ENCODE measurements at regions not wholly inside any gene's neighbourhood (a gene's known extent, or its start where the extent isn't known, plus 50 kb on each side); places are given as distances from the start of the nearest gene placed in this dataset.
A peak's percentile ranks its signal among the peaks of the same experiment; 100 is the strongest.
"Not testable (repeated sequence)": the region's sequence is repeated elsewhere in the genome, so short reads cannot be mapped to it uniquely, and the experiment has no call there.

- no peaks in the 10 kb centered on the region for H3K36me3 ChIP-seq (ENCODE audit: control insufficient read depth in 3 of 3, insufficient read depth in 3 of 3, low read length in 3 of 3)
- peak overlapping the region; percentile 42 for H3K27ac ChIP-seq (ENCODE audit: low read depth, low read length)
- no peak overlapping the region for H3K9ac ChIP-seq (ENCODE audit: low read depth in 1 of 3, low read length in 3 of 3)
- H3K9me3 ChIP-seq (ENCODE audit: control insufficient read depth in 3 of 3, low read length in 3 of 3) = no peaks in the 10 kb centered on the region
- no peaks in the 10 kb centered on the region for H3K27me3 ChIP-seq (ENCODE audit: control insufficient read depth in 3 of 3, insufficient read depth in 3 of 3, low read length in 3 of 3)
- peaks cover 0 to 16% (median 12%) of the 10 kb centered on the region in 3 donors for H3K4me1 ChIP-seq (ENCODE audit: control insufficient read depth in 3 of 3, insufficient read depth in 3 of 3, low read length in 3 of 3)
- H3K4me3 ChIP-seq (ENCODE audit: low read length in 3 of 3) = no peak overlapping the region
Measured at GRCh38 chr13:50393628-50394027, 378.4 kb downstream of the KCNRG start.

GRCh38 chr13:50396001-50396400 lies 380.8 kb downstream of the KCNRG start:
- H3K9ac ChIP-seq (ENCODE audit: low read depth in 1 of 3, low read length in 3 of 3) = no peak overlapping the region

GRCh38 chr13:50396618-50397017 lies 381.4 kb downstream of the KCNRG start:
- not testable (repeated sequence) for H3K27me3 ChIP-seq (ENCODE audit: control insufficient read depth in 3 of 3, insufficient read depth in 3 of 3, low read length in 3 of 3); H3K27ac ChIP-seq (ENCODE audit: low read depth, low read length); H3K9ac ChIP-seq (ENCODE audit: low read depth in 1 of 3, low read length in 3 of 3); H3K9me3 ChIP-seq (ENCODE audit: control insufficient read depth in 3 of 3, low read length in 3 of 3); H3K36me3 ChIP-seq (ENCODE audit: control insufficient read depth in 3 of 3, insufficient read depth in 3 of 3, low read length in 3 of 3); H3K4me3 ChIP-seq (ENCODE audit: low read length in 3 of 3)
- peaks cover 7 to 28% (median 20%) of the 10 kb centered on the region in 3 donors for H3K4me1 ChIP-seq (ENCODE audit: control insufficient read depth in 3 of 3, insufficient read depth in 3 of 3, low read length in 3 of 3)

More at GRCh38 chr13:50396001-50396400, 380.8 kb downstream of the KCNRG start:
- Histone ChIP-seq H3K27me3 (ENCODE audit: control insufficient read depth in 3 of 3, insufficient read depth in 3 of 3, low read length in 3 of 3) (no peaks in the 10 kb centered on the region), H3K4me1 (ENCODE audit: control insufficient read depth in 3 of 3, insufficient read depth in 3 of 3, low read length in 3 of 3) (peaks cover 7 to 22% (median 20%) of the 10 kb centered on the region in 3 donors), H3K27ac (ENCODE audit: low read depth, low read length) (no peak overlapping the region), H3K36me3 (ENCODE audit: control insufficient read depth in 3 of 3, insufficient read depth in 3 of 3, low read length in 3 of 3) (no peaks in the 10 kb centered on the region), H3K9me3 (ENCODE audit: control insufficient read depth in 3 of 3, low read length in 3 of 3) (no peaks in the 10 kb centered on the region), H3K4me3 (ENCODE audit: low read length in 3 of 3) (no peak overlapping the region)

GRCh38 chr13:50400035-50400726 lies 384.9 kb downstream of the KCNRG start:
- peaks cover 12 to 27% (median 12%) of the 10 kb centered on the region in 3 donors for H3K4me1 ChIP-seq (ENCODE audit: control insufficient read depth in 3 of 3, insufficient read depth in 3 of 3, low read length in 3 of 3)
- no peaks in the 10 kb centered on the region for H3K36me3 ChIP-seq (ENCODE audit: control insufficient read depth in 3 of 3, insufficient read depth in 3 of 3, low read length in 3 of 3)
- H3K9me3 ChIP-seq (ENCODE audit: control insufficient read depth in 3 of 3, low read length in 3 of 3) = no peaks in the 10 kb centered on the region
- no peak overlapping the region for H3K9ac ChIP-seq (ENCODE audit: low read depth in 1 of 3, low read length in 3 of 3)
- peak overlapping the region; percentile 28 for H3K27ac ChIP-seq (ENCODE audit: low read depth, low read length)
- no peaks in the 10 kb centered on the region for H3K27me3 ChIP-seq (ENCODE audit: control insufficient read depth in 3 of 3, insufficient read depth in 3 of 3, low read length in 3 of 3)
- H3K4me3 ChIP-seq (ENCODE audit: low read length in 3 of 3) = peak overlapping the region in 2 of 3 donors; percentile 2 to 29

GRCh38 chr13:50401049-50401505 lies 385.8 kb downstream of the KCNRG start:
- H3K4me3 ChIP-seq (ENCODE audit: low read length in 3 of 3) = no peak overlapping the region
- no peaks in the 10 kb centered on the region for H3K9me3 ChIP-seq (ENCODE audit: control insufficient read depth in 3 of 3, low read length in 3 of 3)
- no peaks in the 10 kb centered on the region for H3K27me3 ChIP-seq (ENCODE audit: control insufficient read depth in 3 of 3, insufficient read depth in 3 of 3, low read length in 3 of 3)
- no peaks in the 10 kb centered on the region for H3K36me3 ChIP-seq (ENCODE audit: control insufficient read depth in 3 of 3, insufficient read depth in 3 of 3, low read length in 3 of 3)
- peaks cover 12 to 27% (median 12%) of the 10 kb centered on the region in 3 donors for H3K4me1 ChIP-seq (ENCODE audit: control insufficient read depth in 3 of 3, insufficient read depth in 3 of 3, low read length in 3 of 3)
- H3K9ac ChIP-seq (ENCODE audit: low read depth in 1 of 3, low read length in 3 of 3) = no peak overlapping the region
- no peak overlapping the region for H3K27ac ChIP-seq (ENCODE audit: low read depth, low read length)

GRCh38 chr13:50401721-50402465 lies 386.6 kb downstream of the KCNRG start:
- no peaks in the 10 kb centered on the region for H3K9me3 ChIP-seq (ENCODE audit: control insufficient read depth in 3 of 3, low read length in 3 of 3)
- peaks cover 12 to 27% (median 12%) of the 10 kb centered on the region in 3 donors for H3K4me1 ChIP-seq (ENCODE audit: control insufficient read depth in 3 of 3, insufficient read depth in 3 of 3, low read length in 3 of 3)
- H3K9ac ChIP-seq (ENCODE audit: low read depth in 1 of 3, low read length in 3 of 3) = no peak overlapping the region
- H3K27me3 ChIP-seq (ENCODE audit: control insufficient read depth in 3 of 3, insufficient read depth in 3 of 3, low read length in 3 of 3) = no peaks in the 10 kb centered on the region
- H3K4me3 ChIP-seq (ENCODE audit: low read length in 3 of 3) = no peak overlapping the region
- H3K27ac ChIP-seq (ENCODE audit: low read depth, low read length) = no peak overlapping the region
- no peaks in the 10 kb centered on the region for H3K36me3 ChIP-seq (ENCODE audit: control insufficient read depth in 3 of 3, insufficient read depth in 3 of 3, low read length in 3 of 3)

GRCh38 chr13:50403311-50403710 lies 388.1 kb downstream of the KCNRG start:
- Histone ChIP-seq H3K9ac (ENCODE audit: low read depth in 1 of 3, low read length in 3 of 3) (no peak overlapping the region), H3K27ac (ENCODE audit: low read depth, low read length) (no peak overlapping the region), H3K4me1 (ENCODE audit: control insufficient read depth in 3 of 3, insufficient read depth in 3 of 3, low read length in 3 of 3) (peaks cover 12 to 27% (median 12%) of the 10 kb centered on the region in 3 donors), H3K27me3 (ENCODE audit: control insufficient read depth in 3 of 3, insufficient read depth in 3 of 3, low read length in 3 of 3) (no peaks in the 10 kb centered on the region), H3K36me3 (ENCODE audit: control insufficient read depth in 3 of 3, insufficient read depth in 3 of 3, low read length in 3 of 3) (no peaks in the 10 kb centered on the region), H3K4me3 (ENCODE audit: low read length in 3 of 3) (no peak overlapping the region), H3K9me3 (ENCODE audit: control insufficient read depth in 3 of 3, low read length in 3 of 3) (no peaks in the 10 kb centered on the region)

- no peaks in the 10 kb centered on the region for H3K9me3 ChIP-seq (ENCODE audit: control insufficient read depth in 3 of 3, low read length in 3 of 3)
- H3K4me3 ChIP-seq (ENCODE audit: low read length in 3 of 3) = no peak overlapping the region
- H3K36me3 ChIP-seq (ENCODE audit: control insufficient read depth in 3 of 3, insufficient read depth in 3 of 3, low read length in 3 of 3) = no peaks in the 10 kb centered on the region
Measured at GRCh38 chr13:50404116-50404515, 388.9 kb downstream of the KCNRG start.

GRCh38 chr13:50404769-50405168 lies 389.5 kb downstream of the KCNRG start:
- Histone ChIP-seq H3K36me3 (ENCODE audit: control insufficient read depth in 3 of 3, insufficient read depth in 3 of 3, low read length in 3 of 3) (no peaks in the 10 kb centered on the region), H3K27ac (ENCODE audit: low read depth, low read length) (no peak overlapping the region), H3K4me3 (ENCODE audit: low read length in 3 of 3) (no peak overlapping the region), H3K4me1 (ENCODE audit: control insufficient read depth in 3 of 3, insufficient read depth in 3 of 3, low read length in 3 of 3) (peaks cover 12 to 27% (median 12%) of the 10 kb centered on the region in 3 donors), H3K27me3 (ENCODE audit: control insufficient read depth in 3 of 3, insufficient read depth in 3 of 3, low read length in 3 of 3) (no peaks in the 10 kb centered on the region), H3K9me3 (ENCODE audit: control insufficient read depth in 3 of 3, low read length in 3 of 3) (no peaks in the 10 kb centered on the region), H3K9ac (ENCODE audit: low read depth in 1 of 3, low read length in 3 of 3) (no peak overlapping the region)

More at GRCh38 chr13:50404116-50404515, 388.9 kb downstream of the KCNRG start:
- Histone ChIP-seq H3K4me1 (ENCODE audit: control insufficient read depth in 3 of 3, insufficient read depth in 3 of 3, low read length in 3 of 3) (peaks cover 12 to 27% (median 12%) of the 10 kb centered on the region in 3 donors), H3K27me3 (ENCODE audit: control insufficient read depth in 3 of 3, insufficient read depth in 3 of 3, low read length in 3 of 3) (no peaks in the 10 kb centered on the region), H3K9ac (ENCODE audit: low read depth in 1 of 3, low read length in 3 of 3) (no peak overlapping the region), H3K27ac (ENCODE audit: low read depth, low read length) (no peak overlapping the region)

GRCh38 chr13:50406831-50407230 lies 391.6 kb downstream of the KCNRG start:
- Histone ChIP-seq H3K4me3 (ENCODE audit: low read length in 3 of 3) (no peak overlapping the region), H3K9ac (ENCODE audit: low read depth in 1 of 3, low read length in 3 of 3) (no peak overlapping the region), H3K27ac (ENCODE audit: low read depth, low read length) (no peak overlapping the region), H3K9me3 (ENCODE audit: control insufficient read depth in 3 of 3, low read length in 3 of 3) (no peaks in the 10 kb centered on the region), H3K36me3 (ENCODE audit: control insufficient read depth in 3 of 3, insufficient read depth in 3 of 3, low read length in 3 of 3) (no peaks in the 10 kb centered on the region), H3K4me1 (ENCODE audit: control insufficient read depth in 3 of 3, insufficient read depth in 3 of 3, low read length in 3 of 3) (peaks cover 13 to 20% (median 18%) of the 10 kb centered on the region in 3 donors), H3K27me3 (ENCODE audit: control insufficient read depth in 3 of 3, insufficient read depth in 3 of 3, low read length in 3 of 3) (no peaks in the 10 kb centered on the region)
